Activated CD4-positive, alpha-beta T cell treated with anti-CD3 and anti-CD28 coated beads for 24 hours (primary cell): ENCODE measurements at regions not wholly inside any gene's neighbourhood (a gene's known extent, or its start where the extent isn't known, plus 50 kb on each side); places are given as distances from the start of the nearest gene placed in this dataset.

Experiments
- DNase-seq, 2 donors: peaks; one replicate each; pipeline ENCODE4 v3.0.0-alpha.2; 2020; ENCODE audit warnings: low read depth in 2 of 2

GRCh38 chr1:221201773-221202172 lies 322.5 kb downstream of the HLX start:
- DNase-seq, result no peak

- peak; percentile 52 to 56 for DNase-seq
Observed at GRCh38 chr1:221203224-221204054, 324.2 kb downstream of the HLX start.

- no peak for DNase-seq
Observed at GRCh38 chr1:221204055-221204833, 325.0 kb downstream of the HLX start.

- no peak for DNase-seq
Observed at GRCh38 chr1:221206076-221206475, 326.8 kb downstream of the HLX start.

GRCh38 chr1:221212926-221213325 lies 333.7 kb downstream of the HLX start:
- DNase-seq, result no peak

- no peak for DNase-seq
Observed at GRCh38 chr1:221217029-221217428, 337.8 kb downstream of the HLX start.

GRCh38 chr1:221223281-221223680 lies 344.0 kb downstream of the HLX start:
- no peak for DNase-seq

- DNase-seq, result no peak
Observed at GRCh38 chr1:221227460-221227859, 348.2 kb downstream of the HLX start.

GRCh38 chr1:221227872-221228337 lies 348.7 kb downstream of the HLX start:
- DNase-seq, result no peak

GRCh38 chr1:221228594-221228993 lies 349.4 kb downstream of the HLX start:
- DNase-seq, result no peak

GRCh38 chr1:221230605-221231004 lies 351.4 kb downstream of the HLX start:
- no peak for DNase-seq

- no peak for DNase-seq
Observed at GRCh38 chr1:221234791-221235190, 355.5 kb downstream of the HLX start.

GRCh38 chr1:221237587-221237986 lies 358.3 kb downstream of the HLX start:
- no peak for DNase-seq

GRCh38 chr1:221239181-221239580 lies 359.9 kb downstream of the HLX start:
- no peak for DNase-seq

GRCh38 chr1:221239792-221240191 lies 360.5 kb downstream of the HLX start:
- no peak for DNase-seq

GRCh38 chr1:221240690-221241089 lies 361.4 kb downstream of the HLX start:
- DNase-seq, result no peak

GRCh38 chr1:221241157-221241556 lies 361.9 kb downstream of the HLX start:
- DNase-seq, result no peak

- DNase-seq, result no peak
Observed at GRCh38 chr1:221241592-221241991, 362.3 kb downstream of the HLX start.

GRCh38 chr1:221246067-221246466 lies 366.8 kb downstream of the HLX start:
- DNase-seq, result no peak

- DNase-seq, result no peak
Observed at GRCh38 chr1:221246628-221247415, 367.6 kb downstream of the HLX start.

GRCh38 chr1:221251580-221251979 lies 372.3 kb downstream of the HLX start:
- no peak for DNase-seq

- no peak for DNase-seq
Observed at GRCh38 chr1:221254813-221255212, 375.6 kb downstream of the HLX start.
